K562 (cell line): ENCODE measurements at regions not wholly inside any gene's neighbourhood (a gene's known extent, or its start where the extent isn't known, plus 50 kb on each side); places are given as distances from the start of the nearest gene placed in this dataset.

Experiments used
- ATAC-seq: fragments of 200-7000 bp; cut with Tn5 transposase; 3 replicates; pipeline ENCODE4 v1.9.1; 2020; ENCODE audit warnings: moderate library complexity
- BruUV-seq: library from RNA; stranded (reverse); fragments of 400-500 nt; replicated peaks from 2 replicates; lab custom pipeline; 2021; lab: Mats Ljungman, UMichigan
- CTCF ChIA-PET: fragments of 300-600 bp; formaldehyde crosslinking; extraction: SDS; loops from one replicate; lab custom pipeline; 2021; ENCODE audit warnings: low intra/inter-chr PET ratio; lab: Yijun Ruan, JAX
- POLR2A ChIA-PET: fragments of 300-600, 350-650 bp; sonication (Branson Sonifier 250); formaldehyde crosslinking; extraction: SDS; loops from one replicate; lab custom pipeline; 2021; ENCODE audit warnings: antibody characterized with exemption, inconsistent platforms; lab: Yijun Ruan, JAX
- DNase-seq, 4 experiments: peaks; one replicate each; pipeline versions ENCODE4 v3.0.0 to v3.0.0-alpha.2; 2011 to 2018; ENCODE audit warnings: low spot score in 3 of 4, mixed read lengths in 3 of 4; ENCODE audit errors: extremely low read depth in 1 of 4
- FAIRE-seq: peaks from 2 replicates; lab custom pipeline; 2011; peaks lifted over from hg19 to GRCh38; lab: Jason Lieb, UNC
- H2AFZ ChIP-seq: 2 replicates; pipeline ENCODE4 v1.6.0; 2011; ENCODE audit warnings: low read depth, low read length, control low read depth, inconsistent platforms
- H3K27ac ChIP-seq: fragments of 200-600 bp; 3 replicates; pipeline ENCODE4 v1.8.0; 2011; ENCODE audit warnings: low read depth, mild to moderate bottlenecking, control low read depth, inconsistent platforms, low read length, moderate library complexity, mixed read lengths; ENCODE audit errors: extremely low read depth
- H3K27me3 ChIP-seq, 2 experiments: fragments of 300-600 bp in 1 of 2; 2 replicates in 1 of 2; 3 replicates in 1 of 2; pipeline versions ENCODE4 v1.6.0 to v1.8.0; 2011; ENCODE audit warnings: inconsistent platforms in 2 of 2, low read length in 2 of 2, mild to moderate bottlenecking in 1 of 2, mixed read lengths in 1 of 2, moderate library complexity in 1 of 2; ENCODE audit not compliant: control insufficient read depth in 2 of 2, insufficient read depth in 2 of 2
- H3K36me3 ChIP-seq: fragments of 300-600 bp; 3 replicates; pipeline ENCODE4 v1.8.0; 2011; ENCODE audit warnings: mild to moderate bottlenecking, low read length, inconsistent platforms; ENCODE audit not compliant: control insufficient read depth, insufficient read depth
- H3K4me1 ChIP-seq, 2 experiments: fragments of 200-600 bp in 1 of 2; replicated peaks in 1 of 2; 2 replicates in 1 of 2; 3 replicates in 1 of 2; pipeline versions ENCODE4 v1.5.1 to v1.8.0; 2011; ENCODE audit warnings: inconsistent platforms in 2 of 2, low read length in 2 of 2, mild to moderate bottlenecking in 1 of 2, mixed read lengths in 1 of 2, moderate library complexity in 1 of 2; ENCODE audit not compliant: control insufficient read depth in 2 of 2, insufficient read depth in 2 of 2
- H3K4me2 ChIP-seq: 2 replicates; pipeline ENCODE4 v1.6.1; 2011; ENCODE audit warnings: low read length, control low read depth, inconsistent platforms, mixed read lengths; ENCODE audit not compliant: insufficient read depth
- H3K4me3 ChIP-seq: fragments of 200-600 bp; sonication (generic), shearing (Covaris generic); 2 replicates; pipeline ENCODE4 v1.5.1; 2016; ENCODE audit warnings: control low read depth, inconsistent platforms
- H3K79me2 ChIP-seq: fragments of 200-600 bp; 3 replicates; pipeline ENCODE4 v1.8.0; 2011; ENCODE audit warnings: low read length, inconsistent platforms; ENCODE audit not compliant: control insufficient read depth, insufficient read depth
- H3K9ac ChIP-seq, 2 experiments: 2 replicates each; pipeline versions ENCODE4 v1.6.0 to v1.6.1; 2011; ENCODE audit warnings: low read depth in 2 of 2, low read length in 2 of 2, control low read depth in 1 of 2, inconsistent platforms in 1 of 2, mild to moderate bottlenecking in 1 of 2, mixed read lengths in 1 of 2; ENCODE audit not compliant: insufficient read depth in 1 of 2
- H3K9me1 ChIP-seq: one replicate; pipeline ENCODE4 v1.6.0; 2011; ENCODE audit warnings: inconsistent platforms, mild to moderate bottlenecking, low read length, moderate library complexity; ENCODE audit not compliant: control insufficient read depth, insufficient read depth
- H3K9me3 ChIP-seq: replicated peaks from 2 replicates; pipeline ENCODE4 v1.5.1; 2011; ENCODE audit warnings: low read depth, low read length, inconsistent platforms; ENCODE audit not compliant: control insufficient read depth, insufficient read depth
- H4K20me1 ChIP-seq: replicated peaks from 2 replicates; pipeline ENCODE4 v1.6.1; 2011; ENCODE audit warnings: low read length, inconsistent platforms, mixed read lengths; ENCODE audit not compliant: control insufficient read depth, insufficient read depth
- CEBPB ChIP-seq: fragments of 450-650 bp; IDR thresholded peaks from 2 replicates; pipeline ENCODE4 v1.6.1; 2016; ENCODE audit warnings: missing genetic modification characterization, missing compliant biosample characterization
- CHCHD3 ChIP-seq: fragments of 250-450 bp; sonication (Bioruptor Pico); IDR thresholded peaks from 2 replicates; pipeline ENCODE4 v2.1.2; 2022; ENCODE audit warnings: mild to moderate bottlenecking
- POLR3A ChIP-seq: IDR thresholded peaks from 2 replicates; pipeline ENCODE4 v1.6.1; 2011; ENCODE audit warnings: borderline replicate concordance, mild to moderate bottlenecking, moderate library complexity; ENCODE audit not compliant: insufficient read length, insufficient read depth; ENCODE audit errors: extremely low read depth
- RBM14 ChIP-seq: fragments of 200-400 bp; formaldehyde crosslinking; IDR thresholded peaks from 2 replicates; pipeline ENCODE4 v1.6.1; 2018; ENCODE audit warnings: low read depth, mild to moderate bottlenecking, low read length, moderate library complexity, borderline replicate concordance; ENCODE audit not compliant: insufficient read depth
- TARDBP ChIP-seq: fragments of 450-650 bp; IDR thresholded peaks from 2 replicates; pipeline ENCODE4 v1.6.1; 2016
- ZFP1 ChIP-seq: fragments of 450-650 bp; formaldehyde crosslinking; IDR thresholded peaks from 2 replicates; pipeline ENCODE4 v1.4.0; 2020; ENCODE audit warnings: mild to moderate bottlenecking, mixed read lengths
- ZNF277 ChIP-seq: fragments of 250-450 bp; sonication (Bioruptor Pico); IDR thresholded peaks from 2 replicates; pipeline ENCODE4 v1.8.0; 2022; ENCODE audit warnings: inconsistent platforms, mild to moderate bottlenecking, moderate library complexity, borderline replicate concordance
- ZNF551 ChIP-seq: fragments of 250-450 bp; sonication (Bioruptor Pico); IDR thresholded peaks from 2 replicates; pipeline ENCODE4 v1.5.0; 2021; ENCODE audit warnings: mild to moderate bottlenecking, moderate library complexity
- WGBS: fragments of 100-300 bp; shearing (Covaris generic); methylation state at CpG from one replicate; pipeline ENCODE4 v1.1.6; 2016; ENCODE audit warnings: low coverage, mixed read lengths; ENCODE audit not compliant: insufficient coverage; ENCODE audit errors: missing lambda C conversion rate; 5-methylcytosine and 5-hydroxymethylcytosine counted together
- in situ Hi-C: fragments of 300-500 bp; cut with MboI; formaldehyde crosslinking; loops from 4 replicates; pipeline ENCODE4 v1.15.0; 2018; ENCODE audit warnings: inconsistent platforms, mixed read lengths
- intact Hi-C: fragments of 100-400 bp; cut with micrococcal nuclease; formaldehyde crosslinking; loops from 2 replicates; pipeline ENCODE4 v1.14.2; 2022
- TF ChIP-seq, protein P1 (sequence below): fragments of 450-650 bp; IDR thresholded peaks from 2 replicates; pipeline ENCODE4 v1.6.1; 2016; ENCODE audit warnings: borderline replicate concordance
- TF ChIP-seq, protein P2 (sequence below): sonication (generic); formaldehyde crosslinking; IDR thresholded peaks from 2 replicates; pipeline ENCODE4 v1.8.1; 2023; ENCODE audit warnings: mild to moderate bottlenecking, missing genetic modification reagents
- TF ChIP-seq, protein P3 (sequence below): fragments of 200-800 bp; sonication (Bioruptor generic); IDR thresholded peaks from 2 replicates; pipeline ENCODE4 v1.6.1; 2016; ENCODE audit warnings: missing genetic modification characterization, missing compliant biosample characterization

DNA sequence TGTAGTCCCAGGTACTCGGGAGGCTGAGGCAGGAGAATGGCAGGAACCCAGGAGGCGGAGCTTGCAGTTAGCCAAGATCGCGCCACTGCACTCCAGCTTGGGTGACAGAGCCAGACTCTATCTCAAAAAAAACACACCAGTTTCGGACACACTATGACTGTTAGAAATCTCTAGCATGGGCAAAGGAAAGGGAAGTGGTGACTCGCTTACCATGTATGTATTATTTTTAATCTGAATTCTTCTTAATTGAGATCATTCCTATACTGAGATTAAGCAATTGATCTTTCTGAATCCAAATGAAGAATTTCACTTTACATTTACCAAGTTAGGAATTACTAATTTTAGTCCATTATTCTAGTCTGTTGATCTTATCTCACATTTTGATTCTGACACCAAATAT is 459.2 kb upstream of the ALCAM start:
- 0% methylated on average over 2 of the region's 6 CpGs for WGBS
- Histone ChIP-seq H3K4me3 (no peak overlapping the region), H3K4me2 (no peak overlapping the region), H3K79me2 (no peaks in the 10 kb centered on the region), H3K36me3 (no peaks in the 10 kb centered on the region), H3K9me3 (no peaks in the 10 kb centered on the region), H4K20me1 (no peaks in the 10 kb centered on the region), H2AFZ (no peak overlapping the region)
- ATAC-seq (no peak), DNase-seq (no peak)
- no TSS peak for BruUV-seq
- in situ Hi-C loops: no loop called here
- intact Hi-C loops: no loop called here
- TF ChIP-seq CHCHD3: no peak
- TF ChIP-seq, protein P1, sequence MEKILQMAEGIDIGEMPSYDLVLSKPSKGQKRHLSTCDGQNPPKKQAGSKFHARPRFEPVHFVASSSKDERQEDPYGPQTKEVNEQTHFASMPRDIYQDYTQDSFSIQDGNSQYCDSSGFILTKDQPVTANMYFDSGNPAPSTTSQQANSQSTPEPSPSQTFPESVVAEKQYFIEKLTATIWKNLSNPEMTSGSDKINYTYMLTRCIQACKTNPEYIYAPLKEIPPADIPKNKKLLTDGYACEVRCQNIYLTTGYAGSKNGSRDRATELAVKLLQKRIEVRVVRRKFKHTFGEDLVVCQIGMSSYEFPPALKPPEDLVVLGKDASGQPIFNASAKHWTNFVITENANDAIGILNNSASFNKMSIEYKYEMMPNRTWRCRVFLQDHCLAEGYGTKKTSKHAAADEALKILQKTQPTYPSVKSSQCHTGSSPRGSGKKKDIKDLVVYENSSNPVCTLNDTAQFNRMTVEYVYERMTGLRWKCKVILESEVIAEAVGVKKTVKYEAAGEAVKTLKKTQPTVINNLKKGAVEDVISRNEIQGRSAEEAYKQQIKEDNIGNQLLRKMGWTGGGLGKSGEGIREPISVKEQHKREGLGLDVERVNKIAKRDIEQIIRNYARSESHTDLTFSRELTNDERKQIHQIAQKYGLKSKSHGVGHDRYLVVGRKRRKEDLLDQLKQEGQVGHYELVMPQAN: no peak
- no peak for TF ChIP-seq POLR3A
- TF ChIP-seq RBM14: no peak
- no peak for TF ChIP-seq ZNF551 (CRISPR knock-in tag)
- no peak for TF ChIP-seq ZNF277 (CRISPR knock-in tag)
- TF ChIP-seq, protein P2, sequence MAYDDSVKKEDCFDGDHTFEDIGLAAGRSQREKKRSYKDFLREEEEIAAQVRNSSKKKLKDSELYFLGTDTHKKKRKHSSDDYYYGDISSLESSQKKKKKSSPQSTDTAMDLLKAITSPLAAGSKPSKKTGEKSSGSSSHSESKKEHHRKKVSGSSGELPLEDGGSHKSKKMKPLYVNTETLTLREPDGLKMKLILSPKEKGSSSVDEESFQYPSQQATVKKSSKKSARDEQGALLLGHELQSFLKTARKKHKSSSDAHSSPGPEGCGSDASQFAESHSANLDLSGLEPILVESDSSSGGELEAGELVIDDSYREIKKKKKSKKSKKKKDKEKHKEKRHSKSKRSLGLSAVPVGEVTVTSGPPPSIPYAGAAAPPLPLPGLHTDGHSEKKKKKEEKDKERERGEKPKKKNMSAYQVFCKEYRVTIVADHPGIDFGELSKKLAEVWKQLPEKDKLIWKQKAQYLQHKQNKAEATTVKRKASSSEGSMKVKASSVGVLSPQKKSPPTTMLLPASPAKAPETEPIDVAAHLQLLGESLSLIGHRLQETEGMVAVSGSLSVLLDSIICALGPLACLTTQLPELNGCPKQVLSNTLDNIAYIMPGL (CRISPR knock-in tag): no peak
- TF ChIP-seq, protein P3, sequence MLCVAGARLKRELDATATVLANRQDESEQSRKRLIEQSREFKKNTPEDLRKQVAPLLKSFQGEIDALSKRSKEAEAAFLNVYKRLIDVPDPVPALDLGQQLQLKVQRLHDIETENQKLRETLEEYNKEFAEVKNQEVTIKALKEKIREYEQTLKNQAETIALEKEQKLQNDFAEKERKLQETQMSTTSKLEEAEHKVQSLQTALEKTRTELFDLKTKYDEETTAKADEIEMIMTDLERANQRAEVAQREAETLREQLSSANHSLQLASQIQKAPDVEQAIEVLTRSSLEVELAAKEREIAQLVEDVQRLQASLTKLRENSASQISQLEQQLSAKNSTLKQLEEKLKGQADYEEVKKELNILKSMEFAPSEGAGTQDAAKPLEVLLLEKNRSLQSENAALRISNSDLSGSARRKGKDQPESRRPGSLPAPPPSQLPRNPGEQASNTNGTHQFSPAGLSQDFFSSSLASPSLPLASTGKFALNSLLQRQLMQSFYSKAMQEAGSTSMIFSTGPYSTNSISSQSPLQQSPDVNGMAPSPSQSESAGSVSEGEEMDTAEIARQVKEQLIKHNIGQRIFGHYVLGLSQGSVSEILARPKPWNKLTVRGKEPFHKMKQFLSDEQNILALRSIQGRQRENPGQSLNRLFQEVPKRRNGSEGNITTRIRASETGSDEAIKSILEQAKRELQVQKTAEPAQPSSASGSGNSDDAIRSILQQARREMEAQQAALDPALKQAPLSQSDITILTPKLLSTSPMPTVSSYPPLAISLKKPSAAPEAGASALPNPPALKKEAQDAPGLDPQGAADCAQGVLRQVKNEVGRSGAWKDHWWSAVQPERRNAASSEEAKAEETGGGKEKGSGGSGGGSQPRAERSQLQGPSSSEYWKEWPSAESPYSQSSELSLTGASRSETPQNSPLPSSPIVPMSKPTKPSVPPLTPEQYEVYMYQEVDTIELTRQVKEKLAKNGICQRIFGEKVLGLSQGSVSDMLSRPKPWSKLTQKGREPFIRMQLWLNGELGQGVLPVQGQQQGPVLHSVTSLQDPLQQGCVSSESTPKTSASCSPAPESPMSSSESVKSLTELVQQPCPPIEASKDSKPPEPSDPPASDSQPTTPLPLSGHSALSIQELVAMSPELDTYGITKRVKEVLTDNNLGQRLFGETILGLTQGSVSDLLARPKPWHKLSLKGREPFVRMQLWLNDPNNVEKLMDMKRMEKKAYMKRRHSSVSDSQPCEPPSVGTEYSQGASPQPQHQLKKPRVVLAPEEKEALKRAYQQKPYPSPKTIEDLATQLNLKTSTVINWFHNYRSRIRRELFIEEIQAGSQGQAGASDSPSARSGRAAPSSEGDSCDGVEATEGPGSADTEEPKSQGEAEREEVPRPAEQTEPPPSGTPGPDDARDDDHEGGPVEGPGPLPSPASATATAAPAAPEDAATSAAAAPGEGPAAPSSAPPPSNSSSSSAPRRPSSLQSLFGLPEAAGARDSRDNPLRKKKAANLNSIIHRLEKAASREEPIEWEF (CRISPR knock-in tag): no peak
- no peak for TF ChIP-seq ZFP1 (CRISPR knock-in tag)
- no peak for TF ChIP-seq TARDBP
- TF ChIP-seq CEBPB (tag): no peak
- TF ChIP-seq, all 486 proteins: peak for 0
- no peak for FAIRE-seq
- Histone ChIP-seq H3K27ac (no peak overlapping the region), H3K9me1 (no peaks in the 10 kb centered on the region), H3K4me1 (no peaks in the 10 kb centered on the region), H3K9ac (no peak overlapping the region), H3K27me3 (no peaks in the 10 kb centered on the region)
- ChIA-PET CTCF (no interaction called here), POLR2A (no interaction called here)
